ENCODE measurements at regions not wholly inside any gene's neighbourhood (a gene's known extent, or its start where the extent isn't known, plus 50 kb on each side); places are given as distances from the start of the nearest gene placed in this dataset.

DNA sequence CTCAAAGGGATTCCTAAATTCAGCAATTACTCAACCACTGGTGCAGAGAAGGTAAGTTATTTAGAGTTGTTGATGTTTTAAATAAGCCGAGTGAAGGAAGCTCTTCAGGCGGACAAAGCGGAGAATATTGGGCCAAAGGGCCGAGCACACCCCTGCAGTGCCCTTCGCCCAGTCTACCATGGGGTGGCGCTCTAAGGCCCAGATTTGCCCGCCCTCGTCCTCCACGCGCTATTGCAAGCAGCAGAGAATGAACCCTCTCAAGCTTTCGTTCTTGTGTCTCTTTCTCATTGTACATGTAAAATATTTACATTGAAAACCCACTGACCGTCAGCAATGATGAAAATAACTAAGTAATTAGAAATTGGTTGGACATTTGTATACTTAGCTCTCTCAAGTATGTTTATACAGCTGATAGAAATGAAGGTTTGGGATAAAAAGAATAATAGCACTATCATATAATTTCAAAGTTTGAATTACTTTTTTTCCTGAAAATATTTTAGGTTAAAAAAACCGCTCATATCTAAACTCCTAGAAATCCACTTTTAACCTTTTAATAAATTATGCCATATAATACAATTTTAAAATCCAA lies 195.0 kb upstream of the CEP162 start:
- peak; percentile 64 for DNase-seq (ENCODE audit: low read depth)

DNA sequence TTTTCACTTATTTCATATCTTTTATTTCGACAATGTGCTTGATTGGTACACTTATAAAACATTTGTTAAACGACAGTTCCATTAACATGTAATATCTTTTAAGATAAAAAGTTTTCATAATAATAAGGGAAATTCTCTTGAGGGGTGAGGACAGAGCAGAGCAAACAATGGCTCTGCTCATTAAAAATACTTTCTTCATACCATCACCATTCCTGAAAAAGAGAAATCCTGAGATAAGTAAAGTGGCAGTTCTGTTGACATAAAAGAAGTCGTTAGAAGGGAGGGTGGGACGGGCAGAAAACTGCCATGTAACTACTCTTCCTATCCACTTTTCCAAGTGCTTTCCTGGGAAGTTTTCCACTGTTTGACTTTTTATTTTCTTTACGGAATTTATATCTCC lies 193.6 kb upstream of the CEP162 start:
- no peak for DNase-seq (ENCODE audit: low read depth)

DNA sequence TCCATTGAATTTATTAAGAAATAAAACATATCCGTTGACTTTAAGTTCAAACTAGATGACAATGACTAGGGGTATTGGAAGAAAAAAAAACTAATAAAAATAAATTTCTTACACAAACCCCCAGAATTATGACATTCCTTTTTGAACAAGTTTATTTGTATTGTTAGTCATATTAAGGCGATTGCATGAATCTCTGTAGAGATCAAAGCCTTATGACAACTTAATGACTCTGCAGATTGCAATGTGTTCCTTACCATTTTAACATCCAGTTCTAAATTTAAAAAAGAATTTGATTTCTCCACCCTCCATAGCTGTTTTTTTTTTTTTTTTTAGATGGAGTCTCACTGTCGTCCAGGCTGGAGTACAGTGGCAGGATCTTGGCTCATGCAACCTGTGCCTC lies 189.8 kb upstream of the CEP162 start:
- DNase-seq (ENCODE audit: low read depth) = no peak

DNA sequence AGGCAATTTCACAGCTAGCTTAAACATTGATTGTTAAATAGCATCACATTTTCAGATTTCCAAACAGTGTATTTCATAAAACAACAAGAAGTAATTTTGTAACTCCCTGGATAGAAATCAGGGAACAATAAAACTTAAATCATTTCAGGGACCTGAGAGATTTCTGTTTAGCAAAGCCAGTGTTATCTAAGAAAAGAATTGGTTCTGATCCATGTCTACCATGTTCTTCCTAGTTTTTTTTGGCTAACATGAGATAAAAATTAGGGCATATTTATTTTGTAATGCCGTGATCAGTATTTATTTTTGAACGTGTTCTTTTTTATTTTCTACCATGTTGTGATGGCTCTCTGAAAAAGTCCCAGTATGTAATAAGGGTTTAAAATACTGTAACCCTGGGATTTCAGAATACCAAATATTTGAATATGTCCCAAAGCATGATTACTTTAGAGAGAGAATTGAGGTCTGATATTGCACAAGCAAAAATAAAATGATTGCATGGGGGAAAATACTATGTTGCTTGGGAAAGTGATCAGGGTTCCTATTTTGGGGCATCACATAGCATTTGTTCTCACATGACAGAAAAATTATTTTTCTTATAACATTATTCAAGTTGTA lies 188.7 kb upstream of the CEP162 start:
- no peak for DNase-seq (ENCODE audit: low read depth)

DNA sequence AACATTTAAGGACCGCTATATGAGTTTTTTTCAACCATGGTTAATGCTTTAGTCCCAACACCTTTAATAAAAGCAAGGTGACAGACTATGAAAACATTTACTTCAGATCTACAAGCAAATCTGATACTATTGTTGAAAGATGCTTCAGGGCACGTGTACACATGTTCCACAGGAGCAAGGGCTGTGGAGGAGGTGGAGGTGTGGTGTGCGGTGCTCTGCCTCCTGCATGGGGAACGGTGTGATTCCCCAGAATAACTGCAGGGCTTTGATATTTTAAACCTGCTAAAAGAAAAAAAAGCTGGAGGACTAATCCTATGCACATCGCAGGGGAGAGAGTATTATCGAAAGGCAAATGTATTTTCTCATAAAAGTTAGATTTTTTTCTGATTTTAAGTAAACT lies 188.1 kb upstream of the CEP162 start:
- no peak for DNase-seq (ENCODE audit: low read depth)

DNA sequence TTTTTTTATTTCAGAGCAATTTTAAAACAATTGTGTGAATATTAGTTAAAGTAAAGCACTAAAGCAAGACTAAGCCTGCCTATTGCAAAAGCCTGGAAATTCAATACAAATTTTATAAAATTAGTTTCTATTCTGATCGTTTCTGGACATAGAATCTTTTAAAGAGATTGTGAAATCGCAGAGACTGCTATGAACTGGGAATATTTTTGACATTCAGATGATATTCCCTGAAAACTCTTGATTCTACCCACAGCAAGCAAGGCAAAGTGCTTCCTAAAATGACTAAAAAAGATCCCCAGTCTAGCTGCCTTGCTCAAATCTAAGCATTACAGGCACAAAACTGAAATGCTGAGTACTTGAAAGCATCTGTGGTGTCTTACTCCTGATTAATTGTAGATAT lies 187.6 kb upstream of the CEP162 start:
- DNase-seq (ENCODE audit: low read depth) = no peak

- no peak for DNase-seq (ENCODE audit: low read depth)
These were observed 187.1 kb upstream of the CEP162 start for GRCh38 chr6:84414531-84414930.

DNA sequence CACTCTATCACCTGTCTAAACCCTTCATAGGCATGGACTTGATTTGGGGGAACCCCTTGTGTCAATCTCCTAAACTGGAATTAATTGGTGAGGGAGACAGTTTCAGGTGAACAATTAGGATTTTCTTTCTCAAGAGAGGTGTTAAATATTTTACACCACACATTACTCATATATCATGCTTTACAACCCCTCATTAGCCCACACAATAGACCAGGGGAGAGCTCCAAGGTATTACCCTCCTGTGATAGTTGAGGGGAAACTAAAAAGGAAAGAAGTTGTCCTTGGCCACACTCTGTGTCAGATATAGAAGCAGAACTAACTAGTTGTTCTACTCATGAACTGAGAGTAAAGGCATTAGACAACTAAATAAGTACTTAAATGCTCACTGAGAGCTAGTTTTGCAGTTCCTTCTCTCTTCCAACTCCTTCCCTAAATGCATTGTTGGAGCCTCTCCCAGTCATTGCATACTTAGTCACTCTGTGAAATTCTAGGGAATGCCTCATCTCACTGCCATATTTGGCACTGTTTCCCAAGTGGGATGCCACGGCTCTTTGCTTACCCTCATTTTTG lies 183.7 kb upstream of the CEP162 start:
- DNase-seq (ENCODE audit: low read depth) = peak; percentile 73

- DNase-seq (ENCODE audit: low read depth) = no peak
These were observed 182.5 kb upstream of the CEP162 start for GRCh38 chr6:84409911-84410310.

DNA sequence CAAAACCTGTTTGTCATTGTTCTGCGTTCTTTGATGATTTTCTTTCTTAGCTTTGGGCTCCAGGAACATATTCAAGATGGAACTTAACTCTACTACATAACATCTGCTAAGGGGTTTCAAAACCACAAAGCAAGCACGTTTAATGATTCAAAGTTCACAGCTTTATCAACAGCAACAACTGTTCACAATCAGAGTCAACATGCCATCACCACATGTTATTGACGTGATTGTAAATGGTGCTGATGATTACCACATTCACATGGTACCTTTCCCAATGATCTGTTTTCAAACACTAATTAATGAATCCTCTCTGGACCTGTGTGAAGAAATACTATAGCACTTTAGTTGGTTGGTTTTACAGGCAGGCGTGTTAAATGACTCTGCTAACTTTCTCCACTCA lies 180.6 kb upstream of the CEP162 start:
- DNase-seq (ENCODE audit: low read depth) = peak; percentile 31

GRCh38 chr6:84403545-84403944 lies 176.1 kb upstream of the CEP162 start:
- no peak for DNase-seq (ENCODE audit: low read depth)

DNA sequence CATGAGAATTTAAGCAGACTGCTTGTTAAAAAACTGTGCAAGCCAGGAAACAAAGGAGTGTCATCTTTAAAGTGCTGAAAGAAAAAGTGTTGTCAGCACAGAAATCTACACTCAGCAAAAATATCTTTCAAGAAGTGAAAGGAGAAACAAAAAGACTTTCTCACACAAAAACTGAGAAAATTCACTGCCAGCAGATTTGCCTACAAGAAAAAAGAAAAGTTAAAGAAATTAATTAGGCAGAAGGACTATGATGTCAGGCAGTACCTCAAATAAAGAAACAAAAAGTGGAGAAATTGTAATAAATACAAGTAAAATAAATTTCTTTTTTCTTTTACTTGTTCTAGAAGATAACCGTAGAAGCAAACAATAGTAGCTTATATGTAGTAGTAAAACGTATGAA lies 171.6 kb upstream of the CEP162 start:
- no peak for DNase-seq (ENCODE audit: low read depth)

- DNase-seq (ENCODE audit: low read depth) = no peak
These were observed 164.8 kb upstream of the CEP162 start for GRCh38 chr6:84392261-84392660.

DNA sequence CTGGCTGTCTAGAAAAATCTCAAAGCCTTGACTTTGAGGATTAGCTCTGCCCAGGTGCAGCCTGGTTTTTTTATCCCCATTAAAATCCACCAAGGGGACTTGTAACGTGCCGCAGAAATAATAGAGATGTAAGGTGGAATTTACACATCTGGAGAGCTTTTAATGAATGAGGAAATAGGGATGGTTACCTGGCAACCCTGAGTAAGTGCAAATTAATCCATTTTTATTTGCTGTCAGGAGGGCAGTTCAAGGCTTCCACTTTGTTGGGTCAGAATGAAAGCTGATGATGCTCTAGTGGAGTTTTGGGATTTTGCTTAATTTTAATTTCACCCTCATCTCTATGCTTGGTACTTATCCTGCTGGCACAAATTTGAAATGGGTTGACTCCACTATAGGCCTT lies 163.4 kb upstream of the CEP162 start:
- DNase-seq (ENCODE audit: low read depth) = no peak

GRCh38 chr6:84390334-84390733 lies 162.9 kb upstream of the CEP162 start:
- no peak for DNase-seq (ENCODE audit: low read depth)

DNA sequence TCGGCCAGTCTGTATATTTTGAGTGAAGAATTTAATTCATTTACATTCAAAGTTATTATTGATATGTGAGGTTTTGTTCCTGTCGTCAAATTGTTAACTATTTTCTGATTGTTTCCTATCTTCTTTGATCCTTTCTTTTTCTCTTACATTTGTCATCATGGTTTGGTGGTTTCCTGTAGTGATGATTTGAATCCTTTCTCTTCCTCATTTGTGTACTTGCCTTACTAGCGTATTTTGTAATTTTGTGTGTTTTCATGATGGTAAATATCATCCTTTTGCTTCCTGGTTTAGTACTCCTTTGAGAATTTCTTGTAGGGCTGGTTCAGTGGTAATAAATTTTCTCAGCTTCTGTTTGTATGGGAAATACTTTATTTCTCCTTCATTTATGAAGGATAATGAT lies 151.7 kb upstream of the CEP162 start:
- DNase-seq (ENCODE audit: low read depth) = no peak

DNA sequence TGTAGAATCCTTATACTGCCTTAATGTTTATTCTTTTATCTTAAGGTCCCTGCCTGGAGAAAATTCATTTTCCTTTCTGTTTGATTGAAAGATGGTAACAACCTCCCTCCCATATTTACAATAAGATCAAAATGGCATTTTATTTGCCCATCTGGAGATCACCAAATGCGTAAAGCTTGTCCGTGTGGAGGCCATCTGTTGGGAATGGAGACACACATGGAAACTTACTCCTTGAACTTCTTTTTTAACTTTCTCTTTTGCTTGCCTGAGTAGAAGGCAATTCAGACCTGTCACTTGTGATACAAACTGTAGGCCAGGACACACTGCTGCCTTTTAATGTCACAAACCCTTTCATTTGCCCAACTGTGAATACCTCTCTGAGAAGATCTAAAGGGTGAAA lies 144.8 kb upstream of the CEP162 start:
- DNase-seq (ENCODE audit: low read depth) = no peak

DNA sequence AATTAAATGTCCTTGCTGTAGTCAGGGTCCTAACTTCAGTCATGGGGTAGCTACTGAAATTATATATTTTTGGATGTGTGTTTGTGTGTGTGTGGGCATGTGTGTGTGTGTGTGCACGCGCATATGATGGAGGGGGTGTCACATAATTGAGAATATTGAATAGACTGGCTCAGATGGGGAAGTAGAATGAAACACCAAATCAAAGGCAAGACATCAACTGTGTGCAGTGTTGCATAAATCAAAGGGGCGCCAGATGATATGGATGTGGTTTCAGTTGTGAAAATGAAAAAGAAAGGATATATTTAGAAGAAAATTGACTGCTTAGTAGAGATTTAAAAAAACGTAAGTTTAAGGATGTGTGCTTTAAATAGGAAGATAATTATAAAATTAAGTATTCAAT lies 144.2 kb upstream of the CEP162 start:
- DNase-seq (ENCODE audit: low read depth) = no peak

GRCh38 chr6:84362193-84362821 lies 134.9 kb upstream of the CEP162 start:
- DNase-seq (ENCODE audit: low read depth) = no peak

DNA sequence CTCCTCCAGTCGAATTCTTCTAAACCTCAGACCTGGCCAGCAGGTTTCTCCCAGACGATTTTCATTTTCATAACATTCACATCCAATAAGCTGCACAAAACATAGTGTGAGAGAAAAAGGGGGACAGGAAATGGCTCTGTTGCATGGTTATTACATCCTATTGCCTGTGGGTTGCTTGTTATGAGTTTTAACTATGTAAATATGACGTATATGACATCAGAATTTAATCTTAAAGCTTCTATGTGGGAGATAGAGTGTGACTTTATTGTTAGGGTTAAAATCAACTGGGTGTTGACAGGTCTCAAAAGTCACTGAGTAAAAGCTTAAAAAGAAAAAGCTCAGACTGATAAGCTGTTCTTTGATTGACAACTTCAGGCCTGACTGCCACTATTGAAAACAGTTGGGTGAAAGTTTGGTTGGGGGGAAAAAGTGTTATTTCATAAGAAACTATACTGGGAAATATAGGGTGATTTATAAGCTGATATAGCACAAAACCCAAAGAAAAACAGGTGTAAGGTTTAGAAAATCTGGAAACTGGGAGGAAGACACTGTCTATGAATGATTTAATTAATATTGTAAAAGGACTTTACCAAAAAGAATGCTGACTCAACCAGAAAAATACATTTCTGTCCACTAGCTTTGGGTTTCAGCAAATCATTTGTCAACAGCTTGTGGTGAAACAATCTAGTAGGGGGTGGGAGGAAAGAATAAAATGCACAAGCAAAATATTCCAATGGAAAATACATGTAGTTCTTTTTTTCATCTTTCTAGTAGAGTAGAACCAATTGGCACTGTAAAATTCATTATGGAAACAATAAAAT lies 134.1 kb upstream of the CEP162 start:
- DNase-seq (ENCODE audit: low read depth) = no peak

- DNase-seq (ENCODE audit: low read depth) = no peak
These were observed 132.6 kb upstream of the CEP162 start for GRCh38 chr6:84360039-84360438.

DNA sequence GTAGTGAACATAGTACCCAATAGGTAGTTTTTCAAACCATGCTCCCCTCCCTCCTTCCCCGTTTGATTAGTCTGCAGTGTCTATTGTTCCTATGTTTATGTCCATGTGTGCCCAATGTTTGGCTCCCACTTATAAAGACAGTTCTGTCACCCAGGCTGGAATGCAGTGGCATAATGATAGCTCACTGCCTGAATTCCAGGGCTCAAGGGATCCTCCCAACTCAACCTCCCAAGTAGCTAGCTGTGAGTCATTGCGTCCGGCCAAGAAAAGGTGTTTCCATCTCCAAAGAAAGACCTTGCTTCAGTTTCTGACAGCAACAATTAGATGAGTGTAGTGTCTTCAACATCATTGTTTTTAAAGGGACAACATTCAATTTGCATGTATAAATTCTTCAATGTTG lies 131.1 kb upstream of the CEP162 start:
- DNase-seq (ENCODE audit: low read depth) = no peak

All from myocyte (in vitro differentiated cells).